Activated CD4-positive, alpha-beta T cell treated with anti-CD3 and anti-CD28 coated beads, Interleukin-2, amount 10 ng/mL, durations not matched to agents 7 days and 5 days (primary cell): ENCODE measurements at regions not wholly inside any gene's neighbourhood (a gene's known extent, or its start where the extent isn't known, plus 50 kb on each side); places are given as distances from the start of the nearest gene placed in this dataset.

Experiments used
- CTCF ChIA-PET: fragments of 350-600 bp; sonication (Branson Sonifier 250); formaldehyde crosslinking; loops from one replicate; lab custom pipeline; 2021; ENCODE audit warnings: antibody characterized with exemption; lab: Charles Lee
- POLR2A ChIA-PET: fragments of 350-600 bp; sonication (Branson Sonifier 250); formaldehyde crosslinking; loops from one replicate; lab custom pipeline; 2021; ENCODE audit warnings: antibody characterized with exemption; lab: Charles Lee
- DNase-seq: peaks from one replicate; pipeline ENCODE4 v3.0.0-alpha.2; 2020
- H3K27ac Mint-ChIP-seq: one replicate; pipeline ENCODE4 v1.8.0; 2021; ENCODE audit warnings: mild to moderate bottlenecking, moderate library complexity, mixed read lengths
- H3K27me3 Mint-ChIP-seq: one replicate; pipeline ENCODE4 v1.8.0; 2021; ENCODE audit warnings: mixed read lengths
- H3K36me3 Mint-ChIP-seq: one replicate; pipeline ENCODE4 v1.8.0; 2021; ENCODE audit warnings: low read depth, mixed read lengths
- H3K4me1 Mint-ChIP-seq: one replicate; pipeline ENCODE4 v1.8.0; 2021; ENCODE audit warnings: mixed read lengths
- H3K4me3 Mint-ChIP-seq: one replicate; pipeline ENCODE4 v1.8.0; 2021; ENCODE audit warnings: mild to moderate bottlenecking, moderate library complexity, mixed read lengths
- H3K9me3 Mint-ChIP-seq: one replicate; pipeline ENCODE4 v1.8.0; 2021; ENCODE audit warnings: mixed read lengths

DNA sequence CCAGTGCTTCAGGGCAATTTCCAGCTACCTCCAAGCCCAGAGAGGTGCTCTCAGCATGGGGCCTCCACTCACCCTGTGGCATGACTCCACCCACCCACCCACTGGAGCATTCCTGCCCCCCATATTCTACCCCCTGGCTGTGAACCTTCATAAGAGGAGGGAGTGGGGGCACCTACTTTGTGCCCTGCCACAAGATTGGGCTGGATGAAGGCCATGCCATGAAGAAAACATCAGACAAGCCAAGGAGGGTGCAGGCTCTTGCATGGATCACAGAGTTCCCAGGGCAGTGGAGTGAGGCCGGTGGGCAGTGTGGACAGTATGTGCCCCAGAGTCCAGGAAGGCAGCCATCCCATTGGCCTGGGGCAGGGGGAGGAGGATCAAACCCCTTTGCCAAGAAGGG, 97.8 kb downstream of the UQCRFS1 start:
- Mint-ChIP-seq H3K36me3 (no peaks in the 10 kb centered on the region), H3K9me3 (no peaks in the 10 kb centered on the region), H3K4me1 (no peaks in the 10 kb centered on the region), H3K27ac (no peak overlapping the region), H3K4me3 (no peak overlapping the region), H3K27me3 (no peaks in the 10 kb centered on the region)
- CTCF ChIA-PET = no interaction called here
- DNase-seq = no peak
- POLR2A ChIA-PET = no interaction called here

- Mint-ChIP-seq H3K9me3 (no peaks in the 10 kb centered on the region), H3K27me3 (no peaks in the 10 kb centered on the region), H3K4me1 (no peaks in the 10 kb centered on the region), H3K27ac (no peak overlapping the region), H3K4me3 (no peak overlapping the region), H3K36me3 (no peaks in the 10 kb centered on the region)
- POLR2A ChIA-PET = no interaction called here
- DNase-seq = no peak
- CTCF ChIA-PET = no interaction called here
Observed at GRCh38 chr19:29113838-29114237, 99.1 kb downstream of the UQCRFS1 start.

DNA sequence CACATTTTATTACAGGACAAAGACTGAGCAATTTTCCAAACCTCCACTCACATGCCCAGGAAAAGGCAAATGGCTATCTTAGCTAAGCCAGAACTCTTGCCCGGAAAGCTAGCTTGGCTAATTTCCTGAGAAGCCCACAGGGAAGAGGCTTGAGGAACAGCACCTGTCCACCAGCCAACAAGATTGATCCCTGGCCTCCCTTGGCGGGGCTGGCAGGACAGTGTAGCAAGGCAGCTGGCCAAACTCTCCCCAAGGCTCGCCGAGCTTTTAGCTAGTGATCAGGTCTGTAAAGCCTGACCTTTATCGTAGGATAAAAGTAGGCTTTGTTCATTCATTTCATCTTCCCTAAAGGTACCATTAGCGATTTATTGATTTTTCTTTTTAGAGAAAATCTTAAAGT, 101.4 kb downstream of the UQCRFS1 start:
- Mint-ChIP-seq H3K9me3 (no peaks in the 10 kb centered on the region), H3K4me3 (no peak overlapping the region), H3K27me3 (no peaks in the 10 kb centered on the region), H3K4me1 (no peaks in the 10 kb centered on the region), H3K36me3 (no peaks in the 10 kb centered on the region), H3K27ac (no peak overlapping the region)
- ChIA-PET POLR2A (no interaction called here), CTCF (no interaction called here)
- no peak for DNase-seq

- H3K36me3 Mint-ChIP-seq = no peaks in the 10 kb centered on the region
- no peaks in the 10 kb centered on the region for H3K4me1 Mint-ChIP-seq
- ChIA-PET CTCF (no interaction called here), POLR2A (no interaction called here)
- no peak overlapping the region for H3K4me3 Mint-ChIP-seq
- no peak for DNase-seq
- peaks cover 15% of the 10 kb centered on the region for H3K9me3 Mint-ChIP-seq
- H3K27me3 Mint-ChIP-seq = no peaks in the 10 kb centered on the region
- H3K27ac Mint-ChIP-seq = no peak overlapping the region
Observed at GRCh38 chr19:29107831-29108230, 105.1 kb downstream of the UQCRFS1 start.

GRCh38 chr19:29106346-29106885, 106.5 kb downstream of the UQCRFS1 start:
- no peak overlapping the region for H3K4me3 Mint-ChIP-seq
- CTCF ChIA-PET = no interaction called here
- H3K9me3 Mint-ChIP-seq = peaks cover 15% of the 10 kb centered on the region
- no peak for DNase-seq
- H3K27ac Mint-ChIP-seq = no peak overlapping the region
- POLR2A ChIA-PET = no interaction called here
- H3K36me3 Mint-ChIP-seq = no peaks in the 10 kb centered on the region
- no peaks in the 10 kb centered on the region for H3K4me1 Mint-ChIP-seq
- no peaks in the 10 kb centered on the region for H3K27me3 Mint-ChIP-seq

DNA sequence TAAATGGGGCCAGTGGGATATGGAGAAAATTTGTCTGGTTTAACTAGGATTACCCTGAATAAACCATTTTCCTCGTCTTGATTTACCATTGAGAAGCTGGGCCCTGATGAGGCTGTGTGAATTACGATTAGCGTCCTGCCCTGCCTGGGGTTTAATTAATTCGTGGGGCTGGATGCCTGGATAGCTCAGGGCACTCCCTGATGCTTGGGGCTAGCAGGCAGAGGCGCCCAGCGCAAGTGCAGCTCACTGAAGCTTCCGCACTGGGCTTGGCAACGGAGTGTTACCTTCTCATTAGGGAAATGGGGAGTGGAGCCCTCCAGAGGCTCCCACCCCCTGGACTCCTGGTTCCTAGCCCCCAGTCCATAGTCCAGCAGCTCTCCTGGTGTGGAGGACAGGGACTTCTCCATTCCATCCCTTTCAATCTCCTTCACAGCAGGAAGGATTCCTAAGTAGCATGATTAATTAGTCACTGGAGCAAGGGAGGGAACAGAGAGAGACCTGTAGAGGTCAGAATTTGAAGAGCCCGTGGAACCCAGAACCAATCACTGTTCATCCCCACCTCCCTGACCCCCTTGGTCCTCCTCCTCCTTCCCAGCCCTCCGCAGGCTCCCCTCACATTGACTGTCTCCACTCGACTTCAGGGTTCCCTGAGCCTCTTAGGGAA, 107.2 kb downstream of the UQCRFS1 start:
- no peaks in the 10 kb centered on the region for H3K36me3 Mint-ChIP-seq
- H3K27me3 Mint-ChIP-seq = no peaks in the 10 kb centered on the region
- no peaks in the 10 kb centered on the region for H3K4me1 Mint-ChIP-seq
- no peak overlapping the region for H3K4me3 Mint-ChIP-seq
- CTCF ChIA-PET = no interaction called here
- POLR2A ChIA-PET = no interaction called here
- H3K9me3 Mint-ChIP-seq = peaks cover 15% of the 10 kb centered on the region
- DNase-seq = no peak
- H3K27ac Mint-ChIP-seq = no peak overlapping the region

DNA sequence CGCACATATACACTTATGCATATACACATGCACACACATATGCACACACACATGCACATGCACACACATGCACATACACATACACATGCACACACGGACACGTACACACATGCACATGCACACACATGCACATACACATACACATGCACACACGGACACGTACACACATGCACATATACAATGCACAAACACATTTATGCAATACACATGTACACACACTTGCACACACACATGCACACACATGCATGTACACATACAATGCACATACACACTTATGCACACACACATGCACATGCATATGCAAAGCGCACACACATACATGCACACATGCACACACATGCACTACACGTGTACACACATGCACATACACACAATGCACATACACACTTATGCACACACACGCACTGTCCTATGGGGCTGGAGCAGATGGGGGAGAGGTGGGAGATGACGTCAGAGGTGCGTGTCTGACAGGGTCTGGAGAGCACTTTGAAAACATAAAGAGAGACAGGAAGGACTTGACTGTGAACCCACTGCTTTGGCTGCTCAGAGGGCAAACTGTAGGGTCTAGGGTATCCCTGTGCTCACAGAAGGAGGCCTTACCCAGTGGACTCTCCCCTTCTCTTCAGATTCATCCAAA, 108.2 kb downstream of the UQCRFS1 start:
- Mint-ChIP-seq H3K4me1 (no peaks in the 10 kb centered on the region), H3K9me3 (peaks cover 15% of the 10 kb centered on the region), H3K27ac (no peak overlapping the region), H3K36me3 (no peaks in the 10 kb centered on the region), H3K4me3 (no peak overlapping the region), H3K27me3 (no peaks in the 10 kb centered on the region)
- CTCF ChIA-PET = no interaction called here
- POLR2A ChIA-PET = no interaction called here
- DNase-seq = no peak

DNA sequence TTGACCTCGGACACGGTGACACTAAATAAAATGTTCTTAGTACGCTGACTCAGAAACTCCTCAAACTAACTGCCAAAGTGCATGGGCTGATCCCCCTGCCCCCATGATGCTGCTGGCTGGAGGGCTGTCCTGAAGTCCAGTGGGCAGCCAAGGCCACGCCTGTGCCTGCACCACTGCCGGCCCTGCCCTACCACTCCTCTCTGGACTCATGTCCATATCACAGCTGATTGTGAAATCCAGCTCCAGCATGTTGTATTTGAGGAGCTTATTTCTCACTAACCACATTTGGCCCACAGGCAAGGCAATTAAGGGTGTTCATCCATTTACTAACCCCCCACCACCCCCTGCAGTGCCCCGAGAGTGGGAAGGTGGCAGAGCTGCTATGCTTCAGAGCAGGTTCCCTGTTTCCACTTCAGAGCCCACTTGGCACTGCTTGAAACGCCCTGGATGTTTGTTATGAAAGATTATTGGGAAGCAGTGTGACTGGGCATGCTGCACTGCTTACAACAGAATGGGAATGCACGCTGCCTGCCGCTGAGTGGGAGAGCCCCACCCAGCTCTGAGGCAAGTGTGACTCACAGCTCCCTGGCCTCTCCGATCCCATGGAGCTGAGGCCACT, 114.0 kb downstream of the UQCRFS1 start:
- DNase-seq = no peak
- no peaks in the 10 kb centered on the region for H3K27me3 Mint-ChIP-seq
- ChIA-PET CTCF (no interaction called here), POLR2A (no interaction called here)
- H3K27ac Mint-ChIP-seq = no peak overlapping the region
- no peak overlapping the region for H3K4me3 Mint-ChIP-seq
- no peaks in the 10 kb centered on the region for H3K4me1 Mint-ChIP-seq
- peaks cover 6% of the 10 kb centered on the region for H3K9me3 Mint-ChIP-seq
- no peaks in the 10 kb centered on the region for H3K36me3 Mint-ChIP-seq

- Mint-ChIP-seq H3K4me1 (no peaks in the 10 kb centered on the region), H3K36me3 (no peaks in the 10 kb centered on the region), H3K4me3 (no peak overlapping the region), H3K27ac (no peak overlapping the region), H3K27me3 (no peaks in the 10 kb centered on the region), H3K9me3 (no peaks in the 10 kb centered on the region)
- ChIA-PET POLR2A (no interaction called here), CTCF (no interaction called here)
- no peak for DNase-seq
Observed at GRCh38 chr19:29098091-29098490, 114.9 kb downstream of the UQCRFS1 start.

DNA sequence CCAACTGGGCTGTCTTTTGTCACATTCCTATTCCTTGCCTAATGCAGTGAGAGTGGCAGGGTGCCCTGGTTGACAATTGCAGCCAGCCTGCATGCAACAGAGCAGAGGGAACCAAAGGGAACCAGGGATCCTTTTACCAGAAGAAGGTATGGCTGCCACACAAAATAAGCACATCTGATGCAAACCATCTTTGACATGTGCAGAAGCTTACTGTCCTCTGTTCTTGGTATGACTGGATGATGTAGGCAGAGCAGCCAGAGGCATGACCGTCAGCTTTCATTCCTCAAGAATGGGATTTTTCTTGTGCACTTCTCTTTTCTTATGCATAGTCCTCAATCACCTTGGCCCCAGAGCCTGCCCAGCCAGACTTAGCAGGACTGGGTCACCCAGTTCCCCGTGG, 116.1 kb downstream of the UQCRFS1 start:
- CTCF ChIA-PET = no interaction called here
- POLR2A ChIA-PET = no interaction called here
- no peak overlapping the region for H3K4me3 Mint-ChIP-seq
- no peaks in the 10 kb centered on the region for H3K4me1 Mint-ChIP-seq
- no peak for DNase-seq
- no peaks in the 10 kb centered on the region for H3K9me3 Mint-ChIP-seq
- no peaks in the 10 kb centered on the region for H3K36me3 Mint-ChIP-seq
- no peaks in the 10 kb centered on the region for H3K27me3 Mint-ChIP-seq
- H3K27ac Mint-ChIP-seq = no peak overlapping the region

- ChIA-PET CTCF (interaction anchor here (0.6 kb wide), 1 partner anchor 1072 kb away, joined by 3 read pairs; no protein-coding TSS in a partner anchor), POLR2A (no interaction called here)
- H3K36me3 Mint-ChIP-seq = no peaks in the 10 kb centered on the region
- H3K4me3 Mint-ChIP-seq = no peak overlapping the region
- H3K4me1 Mint-ChIP-seq = no peaks in the 10 kb centered on the region
- no peak for DNase-seq
- no peaks in the 10 kb centered on the region for H3K9me3 Mint-ChIP-seq
- no peaks in the 10 kb centered on the region for H3K27me3 Mint-ChIP-seq
- no peak overlapping the region for H3K27ac Mint-ChIP-seq
Observed at GRCh38 chr19:29093553-29093908, 119.4 kb downstream of the UQCRFS1 start.

DNA sequence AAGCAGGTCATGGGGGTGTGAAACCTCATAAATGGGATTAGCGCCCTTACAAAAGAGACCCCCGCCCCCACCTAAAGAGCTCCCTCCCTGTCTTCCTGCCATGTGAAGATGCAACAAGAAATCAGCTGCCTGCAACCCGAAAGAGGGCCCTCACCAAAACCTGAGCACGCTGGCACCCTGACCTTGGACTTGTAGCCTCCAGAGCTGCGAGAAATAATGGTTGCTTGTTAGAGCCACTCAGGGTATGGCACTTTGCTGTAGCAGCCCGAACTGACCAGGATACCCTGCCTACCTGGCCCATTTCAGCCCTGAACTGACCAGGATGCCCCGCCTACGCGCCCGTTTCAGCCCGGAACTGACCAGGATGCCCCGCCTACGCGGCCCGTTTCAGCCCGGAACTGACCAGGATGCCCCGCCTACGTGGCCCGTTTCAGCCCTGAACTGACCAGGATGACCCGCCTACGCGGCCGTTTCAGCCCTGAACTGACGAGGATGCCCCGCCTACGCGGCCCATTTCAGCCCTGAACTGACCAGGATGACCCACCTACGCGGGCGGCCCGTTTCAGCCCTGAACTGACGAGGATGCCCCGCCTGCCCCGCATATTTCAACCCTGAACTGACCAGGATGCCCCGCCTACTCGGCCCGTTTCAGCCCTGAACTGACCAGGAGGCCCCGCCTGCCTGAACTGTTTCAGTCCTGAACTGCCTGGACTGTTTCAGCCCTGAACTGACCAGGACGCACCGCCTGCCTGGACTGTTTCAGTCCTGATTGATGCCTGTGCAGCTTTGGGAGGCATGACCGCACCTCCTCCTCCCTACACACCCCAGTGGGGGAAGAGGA, 120.0 kb downstream of the UQCRFS1 start:
- no peak overlapping the region for H3K4me3 Mint-ChIP-seq
- ChIA-PET POLR2A (no interaction called here), CTCF (interaction anchor here (0.6 kb wide), 1 partner anchor 1072 kb away, joined by 3 read pairs; no protein-coding TSS in a partner anchor)
- DNase-seq = no peak
- no peaks in the 10 kb centered on the region for H3K36me3 Mint-ChIP-seq
- H3K9me3 Mint-ChIP-seq = no peaks in the 10 kb centered on the region
- H3K27me3 Mint-ChIP-seq = no peaks in the 10 kb centered on the region
- H3K4me1 Mint-ChIP-seq = no peaks in the 10 kb centered on the region
- no peak overlapping the region for H3K27ac Mint-ChIP-seq
